PFSK-1 (cell line): ENCODE measurements at regions not wholly inside any gene's neighbourhood (a gene's known extent, or its start where the extent isn't known, plus 50 kb on each side); places are given as distances from the start of the nearest gene placed in this dataset.

Experiments
- FOXP2 ChIP-seq: optimal IDR thresholded peaks from 2 replicates; pipeline ENCODE3; 2011; ENCODE audit warnings: borderline replicate concordance, control low read depth, inconsistent platforms; ENCODE audit not compliant: insufficient read depth; ENCODE audit errors: extremely low read length, extremely low read depth
- SIN3A ChIP-seq: IDR thresholded peaks from 2 replicates; pipeline ENCODE4 v1.6.1; 2012; ENCODE audit warnings: mild to moderate bottlenecking, low read length, moderate library complexity, borderline replicate concordance; ENCODE audit not compliant: insufficient read depth
- TAF1 ChIP-seq: IDR thresholded peaks from 2 replicates; pipeline ENCODE4 v1.6.1; 2012; ENCODE audit warnings: low read length, control low read depth, borderline replicate concordance; ENCODE audit not compliant: insufficient read depth
- TF ChIP-seq, protein P1 (sequence below), 2 experiments: IDR thresholded peaks; 2 replicates each; pipeline versions ENCODE4 v1.6.1 to v1.8.0; 2011 to 2012; ENCODE audit warnings: low read depth in 2 of 2, low read length in 2 of 2, control low read depth in 1 of 2, inconsistent platforms in 1 of 2, mild to moderate bottlenecking in 1 of 2, moderate library complexity in 1 of 2; ENCODE audit not compliant: insufficient read depth in 1 of 2

DNA sequence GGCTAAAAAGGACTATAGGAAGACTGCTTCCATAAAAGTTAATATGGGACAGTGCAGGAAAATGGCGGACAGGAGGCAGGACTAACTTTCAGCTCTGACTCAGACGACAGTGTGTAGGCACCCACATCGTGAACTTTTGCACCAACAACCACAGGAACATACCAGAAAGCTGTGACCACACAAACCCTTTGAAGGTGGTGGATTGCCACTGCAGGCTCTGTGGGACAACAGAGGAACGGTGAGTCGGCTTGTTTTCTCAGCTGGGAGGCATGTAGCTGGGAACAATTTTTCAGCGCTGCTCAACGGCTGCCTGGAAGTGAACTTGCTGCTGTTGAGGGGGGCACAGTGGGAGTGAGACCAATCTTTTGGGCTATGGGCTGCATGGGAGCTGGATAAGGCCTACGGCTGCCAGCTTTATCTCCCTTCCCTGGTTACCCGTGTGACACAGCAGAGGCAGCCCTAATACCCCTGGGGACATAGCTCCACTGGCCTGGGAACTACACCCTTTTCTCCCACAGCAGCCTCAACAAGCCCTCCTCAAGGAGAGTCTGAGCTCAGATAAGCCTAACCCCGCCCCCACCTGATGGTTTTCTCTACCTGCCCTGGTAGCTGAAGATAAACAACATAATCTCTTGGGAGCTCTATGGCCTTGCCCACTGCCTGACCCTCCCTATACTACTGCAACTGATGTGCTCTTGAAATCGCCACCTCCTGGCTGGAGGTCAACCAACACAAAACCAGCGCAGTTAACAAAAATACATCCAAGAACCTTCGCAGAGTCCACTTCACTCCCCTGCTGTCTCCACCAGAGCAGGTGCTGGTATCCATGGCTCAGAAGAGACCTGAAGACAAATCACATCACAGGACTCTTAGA, 1537.0 kb downstream of the C4orf33 start:
- no peak for TF ChIP-seq TAF1
- TF ChIP-seq, protein P1, sequence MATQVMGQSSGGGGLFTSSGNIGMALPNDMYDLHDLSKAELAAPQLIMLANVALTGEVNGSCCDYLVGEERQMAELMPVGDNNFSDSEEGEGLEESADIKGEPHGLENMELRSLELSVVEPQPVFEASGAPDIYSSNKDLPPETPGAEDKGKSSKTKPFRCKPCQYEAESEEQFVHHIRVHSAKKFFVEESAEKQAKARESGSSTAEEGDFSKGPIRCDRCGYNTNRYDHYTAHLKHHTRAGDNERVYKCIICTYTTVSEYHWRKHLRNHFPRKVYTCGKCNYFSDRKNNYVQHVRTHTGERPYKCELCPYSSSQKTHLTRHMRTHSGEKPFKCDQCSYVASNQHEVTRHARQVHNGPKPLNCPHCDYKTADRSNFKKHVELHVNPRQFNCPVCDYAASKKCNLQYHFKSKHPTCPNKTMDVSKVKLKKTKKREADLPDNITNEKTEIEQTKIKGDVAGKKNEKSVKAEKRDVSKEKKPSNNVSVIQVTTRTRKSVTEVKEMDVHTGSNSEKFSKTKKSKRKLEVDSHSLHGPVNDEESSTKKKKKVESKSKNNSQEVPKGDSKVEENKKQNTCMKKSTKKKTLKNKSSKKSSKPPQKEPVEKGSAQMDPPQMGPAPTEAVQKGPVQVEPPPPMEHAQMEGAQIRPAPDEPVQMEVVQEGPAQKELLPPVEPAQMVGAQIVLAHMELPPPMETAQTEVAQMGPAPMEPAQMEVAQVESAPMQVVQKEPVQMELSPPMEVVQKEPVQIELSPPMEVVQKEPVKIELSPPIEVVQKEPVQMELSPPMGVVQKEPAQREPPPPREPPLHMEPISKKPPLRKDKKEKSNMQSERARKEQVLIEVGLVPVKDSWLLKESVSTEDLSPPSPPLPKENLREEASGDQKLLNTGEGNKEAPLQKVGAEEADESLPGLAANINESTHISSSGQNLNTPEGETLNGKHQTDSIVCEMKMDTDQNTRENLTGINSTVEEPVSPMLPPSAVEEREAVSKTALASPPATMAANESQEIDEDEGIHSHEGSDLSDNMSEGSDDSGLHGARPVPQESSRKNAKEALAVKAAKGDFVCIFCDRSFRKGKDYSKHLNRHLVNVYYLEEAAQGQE (IDR thresholded peaks at IDR 0.05; ENCODE audit: insufficient read depth in 1 of 2, low read depth in 2 of 2, low read length in 2 of 2): no peak
- TF ChIP-seq FOXP2: no peak
- TF ChIP-seq SIN3A: no peak
